OCI-LY3 (cell line): ENCODE measurements at regions not wholly inside any gene's neighbourhood (a gene's known extent, or its start where the extent isn't known, plus 50 kb on each side); places are given as distances from the start of the nearest gene placed in this dataset.

Experiments used
- CTCF ChIP-seq: fragments of 200-600, 300-600 bp; sonication (generic); IDR thresholded peaks from 2 replicates; pipeline ENCODE4 v1.5.1; 2014; ENCODE audit warnings: antibody characterized with exemption, low read length, low read depth
- EZH2phosphoT487 ChIP-seq: fragments of 200-600 bp; shearing (Covaris generic); IDR thresholded peaks from 2 replicates; pipeline ENCODE4 v1.6.1; 2018; ENCODE audit warnings: antibody characterized with exemption, mixed run types, low read depth

- TF ChIP-seq CTCF (no peak), EZH2phosphoT487 (no peak)
These were observed 171.5 kb upstream of the PRICKLE1 start for GRCh38 chr12:42761086-42761485.
